AG10803 (cell line): ENCODE measurements at regions not wholly inside any gene's neighbourhood (a gene's known extent, or its start where the extent isn't known, plus 50 kb on each side); places are given as distances from the start of the nearest gene placed in this dataset.

Source experiments
- DNase-seq: peaks from one replicate; pipeline ENCODE4 v3.0.0; 2010; ENCODE audit warnings: low read depth
- H3K4me3 ChIP-seq: 2 replicates; pipeline ENCODE4 v1.5.1; 2011; ENCODE audit warnings: mild to moderate bottlenecking, low read length, control low read depth
- TF ChIP-seq, protein P1 (sequence below): conservative IDR thresholded peaks from 2 replicates; pipeline ENCODE4 v1.5.1; 2011; ENCODE audit warnings: mild to moderate bottlenecking, low read length, control low read depth, inconsistent platforms

DNA sequence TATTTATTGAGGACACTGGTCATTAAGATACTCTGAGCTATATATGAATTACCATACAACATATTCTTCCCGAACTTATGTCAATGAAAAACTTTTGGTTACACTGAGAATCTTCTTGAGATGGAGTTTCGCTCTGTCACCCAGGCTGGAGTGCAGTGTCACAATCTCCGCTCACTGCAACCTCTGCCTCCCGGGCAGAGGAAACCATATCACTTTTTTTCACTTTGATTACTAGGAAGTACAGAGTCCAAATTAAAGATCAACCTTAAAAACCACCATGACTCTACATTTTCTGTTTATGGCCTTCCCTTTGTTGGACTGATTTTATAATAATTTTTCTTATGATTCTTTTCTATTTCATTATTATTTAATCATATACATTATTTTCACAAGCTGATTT is 336.5 kb downstream of the FSCB start:
- no peak for DNase-seq
- TF ChIP-seq, protein P1, sequence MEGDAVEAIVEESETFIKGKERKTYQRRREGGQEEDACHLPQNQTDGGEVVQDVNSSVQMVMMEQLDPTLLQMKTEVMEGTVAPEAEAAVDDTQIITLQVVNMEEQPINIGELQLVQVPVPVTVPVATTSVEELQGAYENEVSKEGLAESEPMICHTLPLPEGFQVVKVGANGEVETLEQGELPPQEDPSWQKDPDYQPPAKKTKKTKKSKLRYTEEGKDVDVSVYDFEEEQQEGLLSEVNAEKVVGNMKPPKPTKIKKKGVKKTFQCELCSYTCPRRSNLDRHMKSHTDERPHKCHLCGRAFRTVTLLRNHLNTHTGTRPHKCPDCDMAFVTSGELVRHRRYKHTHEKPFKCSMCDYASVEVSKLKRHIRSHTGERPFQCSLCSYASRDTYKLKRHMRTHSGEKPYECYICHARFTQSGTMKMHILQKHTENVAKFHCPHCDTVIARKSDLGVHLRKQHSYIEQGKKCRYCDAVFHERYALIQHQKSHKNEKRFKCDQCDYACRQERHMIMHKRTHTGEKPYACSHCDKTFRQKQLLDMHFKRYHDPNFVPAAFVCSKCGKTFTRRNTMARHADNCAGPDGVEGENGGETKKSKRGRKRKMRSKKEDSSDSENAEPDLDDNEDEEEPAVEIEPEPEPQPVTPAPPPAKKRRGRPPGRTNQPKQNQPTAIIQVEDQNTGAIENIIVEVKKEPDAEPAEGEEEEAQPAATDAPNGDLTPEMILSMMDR = no peak
- no peak overlapping the region for H3K4me3 ChIP-seq

GRCh38 chr14:44170101-44170500 is 337.0 kb downstream of the FSCB start:
- no peak overlapping the region for H3K4me3 ChIP-seq
- TF ChIP-seq, protein P1 = no peak

DNA sequence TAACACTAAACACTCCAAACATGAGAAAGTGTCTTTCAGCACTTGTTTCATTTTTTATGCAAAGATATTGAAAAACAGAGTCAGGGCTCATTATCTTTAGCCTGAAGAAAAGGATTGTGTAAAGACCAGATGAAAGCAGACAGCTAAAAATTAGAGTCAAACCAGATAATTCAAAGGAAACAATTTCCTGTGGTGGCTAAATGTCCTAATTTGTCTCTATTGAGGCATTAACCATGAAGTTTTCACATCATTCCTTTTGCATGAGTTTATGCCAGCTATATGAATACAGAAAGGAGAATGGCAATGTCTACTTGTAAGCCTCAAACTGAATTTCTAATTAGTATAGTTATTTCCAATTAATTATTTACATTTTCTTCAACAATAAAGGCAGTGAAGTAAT is 338.5 kb downstream of the FSCB start:
- TF ChIP-seq, protein P1 = no peak
- H3K4me3 ChIP-seq = no peak overlapping the region
- no peak for DNase-seq

More at GRCh38 chr14:44170101-44170500, 337.0 kb downstream of the FSCB start:
- no peak for DNase-seq

GRCh38 chr14:44166611-44167010 is 340.5 kb downstream of the FSCB start:
- TF ChIP-seq, protein P1 = no peak
- no peak overlapping the region for H3K4me3 ChIP-seq
- no peak for DNase-seq

- H3K4me3 ChIP-seq = no peak overlapping the region
- DNase-seq = no peak
- TF ChIP-seq, protein P1 = no peak
Measured at GRCh38 chr14:44165936-44166335, 341.1 kb downstream of the FSCB start.

GRCh38 chr14:44165286-44165685 is 341.8 kb downstream of the FSCB start:
- TF ChIP-seq, protein P1 = no peak
- no peak for DNase-seq
- no peak overlapping the region for H3K4me3 ChIP-seq

- TF ChIP-seq, protein P1 = no peak
- H3K4me3 ChIP-seq = no peak overlapping the region
- DNase-seq = no peak
Measured at GRCh38 chr14:44163946-44164345, 343.1 kb downstream of the FSCB start.
